ENCODE measurements at regions not wholly inside any gene's neighbourhood (a gene's known extent, or its start where the extent isn't known, plus 50 kb on each side); places are given as distances from the start of the nearest gene placed in this dataset.

DNA sequence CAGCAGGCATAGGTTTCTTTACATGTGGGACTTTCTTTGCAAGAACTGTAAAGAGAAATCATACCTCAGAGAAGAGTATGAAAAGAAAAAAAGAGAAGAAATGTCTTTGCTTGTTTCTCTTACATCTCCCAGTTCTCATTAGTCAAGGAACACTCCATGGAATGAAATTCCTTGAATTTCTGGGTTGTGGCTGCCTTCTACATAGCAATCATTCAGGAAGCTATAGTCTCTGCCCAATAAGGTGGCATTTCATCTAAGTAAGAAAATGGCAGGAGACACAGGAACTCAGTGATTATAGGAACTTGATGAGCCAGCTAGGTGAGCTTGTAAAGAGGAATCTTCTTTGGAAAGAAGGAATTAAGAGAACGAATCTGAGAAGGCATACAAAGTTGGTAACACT is 197.0 kb upstream of the FKBP1C start:
- no peaks in the 10 kb centered on the region for H3K27me3 ChIP-seq (replicated peaks; ENCODE audit: control insufficient read depth, insufficient read depth, low read length)
- H3K27ac Mint-ChIP-seq (ENCODE audit: unreplicated experiment): no peak overlapping the region
- POLR2A ChIA-PET: no interaction called here
- no peak overlapping the region for H3K4me3 Mint-ChIP-seq (ENCODE audit: unreplicated experiment)
- no TSS peak for BruUV-seq (replicated peaks)
- no peaks in the 10 kb centered on the region for H3K36me3 Mint-ChIP-seq (ENCODE audit: insufficient read depth, unreplicated experiment)
- TF ChIP-seq, protein P1, sequence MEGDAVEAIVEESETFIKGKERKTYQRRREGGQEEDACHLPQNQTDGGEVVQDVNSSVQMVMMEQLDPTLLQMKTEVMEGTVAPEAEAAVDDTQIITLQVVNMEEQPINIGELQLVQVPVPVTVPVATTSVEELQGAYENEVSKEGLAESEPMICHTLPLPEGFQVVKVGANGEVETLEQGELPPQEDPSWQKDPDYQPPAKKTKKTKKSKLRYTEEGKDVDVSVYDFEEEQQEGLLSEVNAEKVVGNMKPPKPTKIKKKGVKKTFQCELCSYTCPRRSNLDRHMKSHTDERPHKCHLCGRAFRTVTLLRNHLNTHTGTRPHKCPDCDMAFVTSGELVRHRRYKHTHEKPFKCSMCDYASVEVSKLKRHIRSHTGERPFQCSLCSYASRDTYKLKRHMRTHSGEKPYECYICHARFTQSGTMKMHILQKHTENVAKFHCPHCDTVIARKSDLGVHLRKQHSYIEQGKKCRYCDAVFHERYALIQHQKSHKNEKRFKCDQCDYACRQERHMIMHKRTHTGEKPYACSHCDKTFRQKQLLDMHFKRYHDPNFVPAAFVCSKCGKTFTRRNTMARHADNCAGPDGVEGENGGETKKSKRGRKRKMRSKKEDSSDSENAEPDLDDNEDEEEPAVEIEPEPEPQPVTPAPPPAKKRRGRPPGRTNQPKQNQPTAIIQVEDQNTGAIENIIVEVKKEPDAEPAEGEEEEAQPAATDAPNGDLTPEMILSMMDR (IDR thresholded peaks at IDR 0.05; ENCODE audit: insufficient read depth in 1 of 2, low read depth in 1 of 2, low read length in 1 of 2, severe bottlenecking in 1 of 2, unreplicated experiment in 1 of 2): no peak
- 0 out of 2 replicates have a peak, but pooled peaks cover 6% of the 10 kb centered on the region for H3K4me1 ChIP-seq
- H3K4me1 Mint-ChIP-seq (ENCODE audit: low read depth, unreplicated experiment): no peaks in the 10 kb centered on the region
- CTCF ChIA-PET: no interaction called here
- no peaks in the 10 kb centered on the region for H3K9me3 Mint-ChIP-seq (ENCODE audit: unreplicated experiment)
- intact Hi-C loops (cut with micrococcal nuclease; ENCODE audit: unreplicated experiment): no loop called here
- H3K27me3 Mint-ChIP-seq (ENCODE audit: insufficient read depth, unreplicated experiment): no peaks in the 10 kb centered on the region
- H3K4me3 ChIP-seq (ENCODE audit: low read depth, low read length): no peak overlapping the region
- H3K9me3 ChIP-seq: no peaks in the 10 kb centered on the region
- H3K36me3 ChIP-seq (ENCODE audit: control insufficient read depth, insufficient read depth, low read length): no peaks in the 10 kb centered on the region
- no peak for DNase-seq

DNA sequence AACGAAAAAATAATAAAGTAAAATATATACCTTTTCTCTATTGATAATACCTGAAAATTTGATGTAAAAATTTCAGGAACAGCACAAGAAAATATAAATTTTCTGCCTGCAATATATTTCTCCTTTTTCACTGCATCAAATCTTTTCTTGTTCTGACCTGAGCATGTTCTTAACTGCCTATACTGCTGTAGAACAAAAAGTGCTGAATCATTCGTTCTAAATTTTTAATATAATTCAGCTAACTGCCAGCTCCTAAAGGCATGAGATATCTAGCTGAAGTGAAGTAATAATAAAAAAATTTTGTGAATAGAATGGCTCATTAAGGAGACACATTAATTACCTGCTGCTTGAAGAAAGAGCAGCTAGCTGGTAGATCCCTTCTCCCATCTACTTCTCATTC is 188.6 kb upstream of the FKBP1C start:
- H3K9me3 Mint-ChIP-seq (ENCODE audit: unreplicated experiment): no peaks in the 10 kb centered on the region
- no peak for DNase-seq
- no peak overlapping the region for H3K4me3 ChIP-seq (ENCODE audit: low read depth, low read length)
- ChIA-PET POLR2A (no interaction called here), CTCF (no interaction called here)
- H3K36me3 Mint-ChIP-seq (ENCODE audit: insufficient read depth, unreplicated experiment): no peaks in the 10 kb centered on the region
- H3K4me3 Mint-ChIP-seq (ENCODE audit: unreplicated experiment): no peak overlapping the region
- no TSS peak for BruUV-seq (replicated peaks)
- intact Hi-C loops (cut with micrococcal nuclease; ENCODE audit: unreplicated experiment): no loop called here
- H3K27me3 Mint-ChIP-seq (ENCODE audit: insufficient read depth, unreplicated experiment): no peaks in the 10 kb centered on the region
- no peak overlapping the region for H3K27ac Mint-ChIP-seq (ENCODE audit: unreplicated experiment)
- H3K27me3 ChIP-seq (replicated peaks; ENCODE audit: control insufficient read depth, insufficient read depth, low read length): no peaks in the 10 kb centered on the region
- H3K36me3 ChIP-seq (ENCODE audit: control insufficient read depth, insufficient read depth, low read length): no peaks in the 10 kb centered on the region
- no peaks in the 10 kb centered on the region for H3K4me1 Mint-ChIP-seq (ENCODE audit: low read depth, unreplicated experiment)
- H3K9me3 ChIP-seq: no peaks in the 10 kb centered on the region
- no peaks in the 10 kb centered on the region for H3K4me1 ChIP-seq
- TF ChIP-seq, protein P1 (IDR thresholded peaks at IDR 0.05; ENCODE audit: insufficient read depth in 1 of 2, low read depth in 1 of 2, low read length in 1 of 2, severe bottlenecking in 1 of 2, unreplicated experiment in 1 of 2): no peak

DNA sequence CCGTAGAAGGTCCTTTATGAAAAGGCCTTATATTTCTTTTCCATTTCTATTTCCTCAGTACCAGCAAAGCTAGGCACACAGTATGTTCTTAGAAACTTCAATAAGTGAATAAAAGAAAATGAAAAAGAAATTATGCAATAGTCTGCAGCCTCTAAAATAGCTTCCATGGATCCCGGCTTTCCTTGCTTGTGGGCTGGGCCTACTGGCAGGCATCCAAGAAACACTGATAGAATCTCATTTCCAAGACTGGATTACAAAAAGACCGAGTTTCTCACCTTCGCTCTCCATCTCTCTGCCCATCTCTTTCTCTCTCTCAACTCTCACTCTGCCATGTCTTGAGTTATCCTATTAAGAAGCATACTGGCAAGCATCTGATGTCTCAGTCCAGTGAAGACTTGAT is 187.5 kb upstream of the FKBP1C start:
- H3K4me1 Mint-ChIP-seq (ENCODE audit: low read depth, unreplicated experiment): no peaks in the 10 kb centered on the region
- DNase-seq: no peak
- ChIA-PET POLR2A (no interaction called here), CTCF (no interaction called here)
- Histone ChIP-seq H3K36me3 (ENCODE audit: control insufficient read depth, insufficient read depth, low read length) (no peaks in the 10 kb centered on the region), H3K4me1 (no peaks in the 10 kb centered on the region), H3K9me3 (no peaks in the 10 kb centered on the region), H3K27me3 (replicated peaks; ENCODE audit: control insufficient read depth, insufficient read depth, low read length) (no peaks in the 10 kb centered on the region), H3K4me3 (ENCODE audit: low read depth, low read length) (no peak overlapping the region)
- H3K36me3 Mint-ChIP-seq (ENCODE audit: insufficient read depth, unreplicated experiment): no peaks in the 10 kb centered on the region
- no peaks in the 10 kb centered on the region for H3K27me3 Mint-ChIP-seq (ENCODE audit: insufficient read depth, unreplicated experiment)
- H3K9me3 Mint-ChIP-seq (ENCODE audit: unreplicated experiment): no peaks in the 10 kb centered on the region
- no TSS peak for BruUV-seq (replicated peaks)
- no peak overlapping the region for H3K27ac Mint-ChIP-seq (ENCODE audit: unreplicated experiment)
- intact Hi-C loops (cut with micrococcal nuclease; ENCODE audit: unreplicated experiment): no loop called here
- TF ChIP-seq, protein P1 (IDR thresholded peaks at IDR 0.05; ENCODE audit: insufficient read depth in 1 of 2, low read depth in 1 of 2, low read length in 1 of 2, severe bottlenecking in 1 of 2, unreplicated experiment in 1 of 2): no peak
- H3K4me3 Mint-ChIP-seq (ENCODE audit: unreplicated experiment): no peak overlapping the region
